GM12878 (cell line): ENCODE measurements at regions not wholly inside any gene's neighbourhood (a gene's known extent, or its start where the extent isn't known, plus 50 kb on each side); places are given as distances from the start of the nearest gene placed in this dataset.

Experiments
- ATAC-seq: fragments of 200-7000 bp; cut with Tn5 transposase; 3 replicates; pipeline ENCODE4 v1.9.1; 2020; ENCODE audit warnings: mild to moderate bottlenecking, moderate library complexity
- BruUV-seq: library from RNA; stranded (reverse); fragments of 400-500 nt; replicated peaks from 2 replicates; lab custom pipeline; 2021; lab: Mats Ljungman, UMichigan
- CTCF ChIA-PET: fragments of 300-600 bp; sonication (Branson Sonifier 250); formaldehyde crosslinking; extraction: SDS; loops from one replicate; lab custom pipeline; 2021; ENCODE audit warnings: inconsistent platforms; lab: Yijun Ruan, JAX
- POLR2A ChIA-PET: fragments of 350-600 bp; formaldehyde crosslinking; extraction: SDS; loops from one replicate; lab custom pipeline; 2021; ENCODE audit warnings: inconsistent platforms; lab: Charles Lee
- RAD21 ChIA-PET: fragments of 300-600 bp; sonication (Branson Sonifier 250); formaldehyde crosslinking; loops from one replicate; lab custom pipeline; 2023; ENCODE audit warnings: antibody characterized with exemption; ENCODE audit not compliant: unreplicated experiment; lab: Charles Lee
- SMC1A ChIA-PET: fragments of 300-600 bp; sonication (Branson Sonifier 250); formaldehyde crosslinking; loops from one replicate; lab custom pipeline; 2023; ENCODE audit not compliant: unreplicated experiment, uncharacterized antibody; lab: Charles Lee
- DNase-seq: peaks from one replicate; pipeline ENCODE4 v3.0.0-alpha.2; 2011; ENCODE audit warnings: low read depth, low spot score
- FAIRE-seq: peaks from 3 replicates; lab custom pipeline; 2011; peaks lifted over from hg19 to GRCh38; lab: Jason Lieb, UNC
- H2AFZ ChIP-seq: 2 replicates; pipeline ENCODE4 v1.6.0; 2011; ENCODE audit warnings: low read depth, low read length, control low read depth; ENCODE audit not compliant: control insufficient read depth
- H3K27ac ChIP-seq: 2 replicates; pipeline ENCODE4 v1.5.1; 2011; ENCODE audit warnings: control low read depth; ENCODE audit not compliant: control insufficient read depth, insufficient read depth
- H3K27me3 ChIP-seq, 2 experiments: replicated peaks in 1 of 2; 2 replicates each; pipeline versions ENCODE4 v1.6.0 to v1.6.1; 2011; ENCODE audit warnings: low read length in 1 of 2; ENCODE audit not compliant: control insufficient read depth in 2 of 2, insufficient read depth in 2 of 2
- H3K36me3 ChIP-seq, 2 experiments: 2 replicates each; pipeline ENCODE4 v1.5.1; 2011; ENCODE audit warnings: low read length in 1 of 2; ENCODE audit not compliant: control insufficient read depth in 2 of 2, insufficient read depth in 2 of 2
- H3K4me1 ChIP-seq: 2 replicates; pipeline ENCODE4 v1.6.1; 2011; ENCODE audit warnings: mild to moderate bottlenecking, low read length, moderate library complexity, mixed read lengths; ENCODE audit not compliant: control insufficient read depth, insufficient read depth
- H3K4me2 ChIP-seq: 2 replicates; pipeline ENCODE4 v1.6.0; 2011; ENCODE audit warnings: control low read depth; ENCODE audit not compliant: control insufficient read depth, insufficient read depth
- H3K4me3 ChIP-seq: fragments of 200-600 bp; sonication (generic); 2 replicates; pipeline ENCODE4 v1.5.1; 2016
- H3K79me2 ChIP-seq: 2 replicates; pipeline ENCODE4 v1.6.0; 2011; ENCODE audit warnings: low read length; ENCODE audit not compliant: control insufficient read depth, insufficient read depth
- H3K9ac ChIP-seq: 2 replicates; pipeline ENCODE4 v1.8.0; 2011; ENCODE audit warnings: low read length, control low read depth, mixed read lengths; ENCODE audit not compliant: control insufficient read depth, insufficient read depth
- H3K9me3 ChIP-seq: replicated peaks from 3 replicates; pipeline ENCODE4 v1.5.1; 2011; ENCODE audit warnings: mild to moderate bottlenecking, low read length; ENCODE audit not compliant: control insufficient read depth, insufficient read depth
- H4K20me1 ChIP-seq: 2 replicates; pipeline ENCODE4 v1.6.0; 2011; ENCODE audit not compliant: control insufficient read depth, insufficient read depth
- POU2F2 ChIP-seq: IDR thresholded peaks from 3 replicates; pipeline ENCODE4 v1.6.1; 2011; ENCODE audit warnings: low read depth, mild to moderate bottlenecking, low read length, borderline replicate concordance
- SREBF1 ChIP-seq: IDR thresholded peaks from 2 replicates; pipeline ENCODE4 v1.6.1; 2012; ENCODE audit warnings: mild to moderate bottlenecking, low read length
- TBL1XR1 ChIP-seq: IDR thresholded peaks from 2 replicates; pipeline ENCODE4 v1.6.1; 2012; ENCODE audit warnings: low read depth, low read length, improper control_type of control experiment
- ZNF24 ChIP-seq: fragments of 450-650 bp; IDR thresholded peaks from 2 replicates; pipeline ENCODE4 v1.6.1; 2017; ENCODE audit warnings: antibody characterized with exemption, mild to moderate bottlenecking
- WGBS: methylation state at CpG from one replicate; pipeline ENCODE4 v1.1.6; 2016; ENCODE audit warnings: low lambda C conversion rate; ENCODE audit not compliant: insufficient replicate concordance, insufficient coverage; ENCODE audit errors: missing lambda C conversion rate; 5-methylcytosine and 5-hydroxymethylcytosine counted together
- in situ Hi-C: fragments of 300-500 bp; cut with MboI; formaldehyde crosslinking; loops from 9 replicates; pipeline ENCODE4 v1.14.3; 2018; ENCODE audit warnings: mixed read lengths
- intact Hi-C: fragments of 100-400 bp; cut with micrococcal nuclease; formaldehyde crosslinking; loops from one replicate; pipeline ENCODE4 v1.14.2; 2022; ENCODE audit not compliant: unreplicated experiment
- TF ChIP-seq, protein P1 (sequence below): fragments of 450-650 bp; IDR thresholded peaks from 2 replicates; pipeline ENCODE4 v1.6.1; 2018; ENCODE audit warnings: borderline replicate concordance, mild to moderate bottlenecking; ENCODE audit not compliant: partially characterized antibody

GRCh38 chr7:88692493-88692892 is 67.0 kb upstream of the ZNF804B start (continued):
- TF ChIP-seq, protein P1, sequence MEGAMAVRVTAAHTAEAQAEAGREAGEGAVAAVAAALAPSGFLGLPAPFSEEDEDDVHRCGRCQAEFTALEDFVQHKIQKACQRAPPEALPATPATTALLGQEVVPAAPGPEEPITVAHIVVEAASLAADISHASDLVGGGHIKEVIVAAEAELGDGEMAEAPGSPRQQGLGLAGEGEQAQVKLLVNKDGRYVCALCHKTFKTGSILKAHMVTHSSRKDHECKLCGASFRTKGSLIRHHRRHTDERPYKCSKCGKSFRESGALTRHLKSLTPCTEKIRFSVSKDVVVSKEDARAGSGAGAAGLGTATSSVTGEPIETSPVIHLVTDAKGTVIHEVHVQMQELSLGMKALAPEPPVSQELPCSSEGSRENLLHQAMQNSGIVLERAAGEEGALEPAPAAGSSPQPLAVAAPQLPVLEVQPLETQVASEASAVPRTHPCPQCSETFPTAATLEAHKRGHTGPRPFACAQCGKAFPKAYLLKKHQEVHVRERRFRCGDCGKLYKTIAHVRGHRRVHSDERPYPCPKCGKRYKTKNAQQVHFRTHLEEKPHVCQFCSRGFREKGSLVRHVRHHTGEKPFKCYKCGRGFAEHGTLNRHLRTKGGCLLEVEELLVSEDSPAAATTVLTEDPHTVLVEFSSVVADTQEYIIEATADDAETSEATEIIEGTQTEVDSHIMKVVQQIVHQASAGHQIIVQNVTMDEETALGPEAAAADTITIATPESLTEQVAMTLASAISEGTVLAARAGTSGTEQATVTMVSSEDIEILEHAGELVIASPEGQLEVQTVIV: no peak

GRCh38 chr7:88689821-88690220 is 69.7 kb upstream of the ZNF804B start:
- H3K36me3 ChIP-seq: no peaks in the 10 kb centered on the region
- no peaks in the 10 kb centered on the region for H3K4me1 ChIP-seq
- TF ChIP-seq ZNF24 (no peak), TBL1XR1 (no peak), POU2F2 (no peak), SREBF1 (no peak)
- SMC1A ChIA-PET: interaction anchor here (1.0 kb wide), 1 partner anchor 61 kb away, joined by 3 read pairs; no protein-coding TSS in a partner anchor
- no peak overlapping the region for H3K9ac ChIP-seq
- no peak for DNase-seq
- ATAC-seq: no peak
- POLR2A ChIA-PET: interaction anchor here (0.6 kb wide), 1 partner anchor 596 kb away, joined by 3 read pairs; no protein-coding TSS in a partner anchor
- H3K4me3 ChIP-seq: no peak overlapping the region
- intact Hi-C loops: no loop called here
- RAD21 ChIA-PET: no interaction called here
- 6% methylated on average over 1 of the region's 1 CpG for WGBS
- no peak for FAIRE-seq
- in situ Hi-C loops: no loop called here
- H3K79me2 ChIP-seq: no peaks in the 10 kb centered on the region
- no peaks in the 10 kb centered on the region for H4K20me1 ChIP-seq
- H2AFZ ChIP-seq: no peak overlapping the region
- no peak overlapping the region for H3K4me2 ChIP-seq
- no peaks in the 10 kb centered on the region for H3K9me3 ChIP-seq
- no peaks in the 10 kb centered on the region for H3K27me3 ChIP-seq
- H3K27ac ChIP-seq: no peak overlapping the region
- CTCF ChIA-PET: no interaction called here
- BruUV-seq: no TSS peak
